PC-9 (cell line): ENCODE measurements at regions not wholly inside any gene's neighbourhood (a gene's known extent, or its start where the extent isn't known, plus 50 kb on each side); places are given as distances from the start of the nearest gene placed in this dataset.

ENCODE experiments used
- EZH2 ChIP-seq: fragments of 200-600 bp; sonication (generic); IDR thresholded peaks from 2 replicates; pipeline ENCODE4 v1.8.0; 2017; ENCODE audit warnings: antibody characterized with exemption, low read depth
- TF ChIP-seq, protein P1 (sequence below): fragments of 200-600 bp; sonication (generic); conservative IDR thresholded peaks from 2 replicates; pipeline ENCODE4 v1.6.1; 2017; ENCODE audit warnings: mixed run types, antibody characterized with exemption, mild to moderate bottlenecking, moderate library complexity

DNA sequence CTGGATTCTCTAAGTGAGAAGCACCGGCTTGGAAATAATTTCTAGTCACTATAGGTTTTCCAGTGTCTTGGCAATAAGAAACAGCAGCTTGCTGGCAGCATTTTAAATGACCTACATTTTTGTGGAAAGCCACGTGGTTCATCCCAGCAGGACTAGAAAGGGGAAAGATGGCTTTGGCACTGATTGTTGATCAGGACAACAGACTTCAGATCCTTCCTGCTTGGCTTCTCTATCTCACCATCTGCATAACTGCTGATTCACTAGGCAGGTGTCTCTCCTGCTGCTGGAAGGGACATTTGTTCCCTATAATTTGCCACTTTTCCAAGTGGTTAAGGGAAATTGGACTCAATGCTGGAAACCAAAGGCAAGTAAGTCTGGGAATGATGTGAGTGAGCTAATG lies 131.0 kb downstream of the TTC8 start:
- TF ChIP-seq, protein P1, sequence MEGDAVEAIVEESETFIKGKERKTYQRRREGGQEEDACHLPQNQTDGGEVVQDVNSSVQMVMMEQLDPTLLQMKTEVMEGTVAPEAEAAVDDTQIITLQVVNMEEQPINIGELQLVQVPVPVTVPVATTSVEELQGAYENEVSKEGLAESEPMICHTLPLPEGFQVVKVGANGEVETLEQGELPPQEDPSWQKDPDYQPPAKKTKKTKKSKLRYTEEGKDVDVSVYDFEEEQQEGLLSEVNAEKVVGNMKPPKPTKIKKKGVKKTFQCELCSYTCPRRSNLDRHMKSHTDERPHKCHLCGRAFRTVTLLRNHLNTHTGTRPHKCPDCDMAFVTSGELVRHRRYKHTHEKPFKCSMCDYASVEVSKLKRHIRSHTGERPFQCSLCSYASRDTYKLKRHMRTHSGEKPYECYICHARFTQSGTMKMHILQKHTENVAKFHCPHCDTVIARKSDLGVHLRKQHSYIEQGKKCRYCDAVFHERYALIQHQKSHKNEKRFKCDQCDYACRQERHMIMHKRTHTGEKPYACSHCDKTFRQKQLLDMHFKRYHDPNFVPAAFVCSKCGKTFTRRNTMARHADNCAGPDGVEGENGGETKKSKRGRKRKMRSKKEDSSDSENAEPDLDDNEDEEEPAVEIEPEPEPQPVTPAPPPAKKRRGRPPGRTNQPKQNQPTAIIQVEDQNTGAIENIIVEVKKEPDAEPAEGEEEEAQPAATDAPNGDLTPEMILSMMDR, result no peak
- TF ChIP-seq EZH2, result no peak
